ENCODE measurements at regions not wholly inside any gene's neighbourhood (a gene's known extent, or its start where the extent isn't known, plus 50 kb on each side); places are given as distances from the start of the nearest gene placed in this dataset.

DNA sequence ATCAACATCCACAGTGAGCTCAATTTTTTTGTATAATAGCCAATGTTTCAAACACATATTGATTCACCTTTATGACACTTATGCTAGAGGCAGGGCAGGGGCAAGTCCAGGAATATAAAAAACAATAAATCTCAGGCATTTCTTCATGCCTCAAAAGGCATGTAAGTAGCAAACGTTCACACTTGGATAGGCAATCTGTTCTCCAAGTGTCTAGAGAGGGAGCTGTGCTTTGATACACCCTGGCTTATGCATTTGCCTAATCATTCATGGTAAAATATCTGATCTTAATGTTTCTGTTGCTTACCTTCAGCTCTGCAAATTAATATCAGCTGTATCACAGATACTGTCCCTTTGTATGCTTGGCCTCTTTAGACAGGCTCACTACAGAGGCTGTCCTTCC lies 464.5 kb upstream of the SETBP1 start:
- Histone ChIP-seq H3K4me3 (no peak overlapping the region), H3K36me3 (no peaks in the 10 kb centered on the region), H3K4me1 (no peaks in the 10 kb centered on the region), H3K27ac (no peak overlapping the region), H3K27me3 (no peaks in the 10 kb centered on the region), H3K9me3 (no peaks in the 10 kb centered on the region)
- TF ChIP-seq CTCF (IDR thresholded peaks at IDR 0.05): no peak
- DNase-seq (ENCODE audit: low spot score): no peak

DNA sequence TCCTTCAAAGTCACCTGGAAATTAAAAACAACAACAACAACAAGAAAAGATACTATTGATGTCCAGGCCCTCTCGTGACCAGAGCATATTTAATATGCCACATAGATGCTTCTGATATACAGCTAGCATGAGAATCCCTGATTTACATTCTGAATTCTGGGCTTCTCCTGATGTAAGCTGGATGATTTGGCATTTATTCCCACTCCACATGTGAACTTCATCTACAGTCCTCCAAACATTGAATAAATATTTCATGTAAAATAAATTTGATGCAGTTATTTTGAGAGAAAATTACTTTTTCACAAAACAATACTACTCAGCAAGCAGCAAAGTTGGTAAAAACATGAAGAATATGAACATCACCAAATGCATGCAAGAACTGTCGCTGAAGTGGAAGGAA lies 453.2 kb upstream of the SETBP1 start:
- Histone ChIP-seq H3K9me3 (no peaks in the 10 kb centered on the region), H3K27me3 (no peaks in the 10 kb centered on the region), H3K27ac (no peak overlapping the region), H3K4me3 (no peak overlapping the region), H3K4me1 (peaks cover 0 to 12% of the 10 kb centered on the region in 2 donors), H3K36me3 (no peaks in the 10 kb centered on the region)
- DNase-seq (ENCODE audit: low spot score): no peak
- TF ChIP-seq CTCF (IDR thresholded peaks at IDR 0.05): no peak

- DNase-seq (ENCODE audit: low spot score): peak; percentile 60
- Histone ChIP-seq H3K27ac (no peak overlapping the region), H3K9me3 (no peaks in the 10 kb centered on the region), H3K36me3 (no peaks in the 10 kb centered on the region), H3K4me3 (no peak overlapping the region), H3K4me1 (peaks cover 0 to 12% of the 10 kb centered on the region in 2 donors), H3K27me3 (no peaks in the 10 kb centered on the region)
- no peak for TF ChIP-seq CTCF (IDR thresholded peaks at IDR 0.05)
These were observed 451.0 kb upstream of the SETBP1 start for GRCh38 chr18:44229693-44230108.

DNA sequence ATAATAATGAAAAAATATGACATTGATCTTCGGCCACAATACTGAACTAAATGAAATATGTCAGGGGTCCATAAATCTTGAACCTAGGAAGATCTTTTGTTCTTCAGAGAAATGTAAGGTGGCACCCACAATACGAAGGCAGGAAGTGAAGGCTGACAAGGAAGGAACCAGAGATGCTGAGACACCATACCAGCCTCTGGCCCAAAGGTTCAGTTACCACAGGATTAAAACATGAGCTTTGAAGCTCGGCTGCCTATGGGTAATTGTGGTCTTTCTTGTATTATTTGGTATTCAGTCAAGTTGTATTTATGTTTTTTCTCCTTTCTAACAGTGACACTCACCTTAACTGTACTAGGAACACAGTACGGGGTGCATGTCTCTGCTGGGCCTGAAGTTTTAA lies 448.8 kb upstream of the SETBP1 start:
- H3K4me3 ChIP-seq: no peak overlapping the region
- no peak for DNase-seq (ENCODE audit: low spot score)
- no peaks in the 10 kb centered on the region for H3K27me3 ChIP-seq
- no peaks in the 10 kb centered on the region for H3K9me3 ChIP-seq
- no peak overlapping the region for H3K27ac ChIP-seq
- H3K4me1 ChIP-seq: peaks cover 0 to 12% of the 10 kb centered on the region in 2 donors
- no peak for TF ChIP-seq CTCF (IDR thresholded peaks at IDR 0.05)
- H3K36me3 ChIP-seq: no peaks in the 10 kb centered on the region

DNA sequence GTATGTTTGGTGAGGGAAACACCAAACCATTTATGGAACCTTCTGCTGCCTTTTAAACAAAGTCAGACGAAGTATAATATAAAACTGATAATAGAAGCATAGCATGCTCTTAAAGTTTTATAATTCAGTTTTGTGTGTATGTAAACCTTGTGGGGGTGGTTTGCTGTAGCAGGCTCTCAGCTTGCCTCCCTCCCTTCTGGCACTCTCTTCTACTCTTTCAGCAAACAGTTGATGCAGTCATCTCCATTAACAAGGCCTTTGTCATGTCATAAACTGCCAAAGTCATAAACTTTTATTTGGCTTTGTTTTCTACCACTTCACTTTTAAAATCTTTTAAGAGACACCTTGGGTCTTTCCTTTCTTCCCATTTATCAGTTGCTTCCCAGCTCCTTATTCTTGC lies 448.2 kb upstream of the SETBP1 start:
- Histone ChIP-seq H3K4me1 (peaks cover 0 to 12% of the 10 kb centered on the region in 2 donors), H3K27me3 (no peaks in the 10 kb centered on the region), H3K36me3 (no peaks in the 10 kb centered on the region), H3K4me3 (no peak overlapping the region), H3K9me3 (no peaks in the 10 kb centered on the region), H3K27ac (no peak overlapping the region)
- DNase-seq (ENCODE audit: low spot score): no peak
- no peak for TF ChIP-seq CTCF (IDR thresholded peaks at IDR 0.05)

DNA sequence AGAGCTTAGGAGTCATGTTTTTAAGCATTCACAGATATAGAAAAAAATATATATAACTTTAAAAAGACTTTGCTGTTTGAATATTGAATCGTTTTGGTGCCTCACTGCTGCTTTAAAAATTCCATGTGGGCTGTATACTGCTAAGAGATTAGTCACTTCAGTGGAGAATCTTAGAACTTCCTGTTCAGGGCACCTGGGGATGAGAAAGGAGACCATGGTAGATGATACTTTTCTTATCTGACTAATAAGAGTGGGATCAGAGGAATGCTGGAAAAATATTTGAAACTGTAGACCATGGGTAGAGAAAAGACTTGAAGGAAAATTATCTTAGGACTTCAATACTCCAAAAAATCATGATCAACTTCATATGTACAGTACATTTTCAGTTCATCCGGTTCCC lies 442.2 kb upstream of the SETBP1 start:
- Histone ChIP-seq H3K9me3 (no peaks in the 10 kb centered on the region), H3K27me3 (no peaks in the 10 kb centered on the region), H3K4me1 (no peaks in the 10 kb centered on the region), H3K36me3 (no peaks in the 10 kb centered on the region), H3K27ac (no peak overlapping the region), H3K4me3 (no peak overlapping the region)
- TF ChIP-seq CTCF (IDR thresholded peaks at IDR 0.05): no peak
- DNase-seq (ENCODE audit: low spot score): no peak

Measured in right atrium auricular region (tissue), 2 donors.